ENCODE measurements at regions not wholly inside any gene's neighbourhood (a gene's known extent, or its start where the extent isn't known, plus 50 kb on each side); places are given as distances from the start of the nearest gene placed in this dataset.

- 67% methylated on average over 1 of the region's 1 CpG for WGBS (ENCODE audit: low lambda C conversion rate)
Observed at GRCh38 chr7:149666360-149666945, 106.9 kb downstream of the ZNF467 start.

More at GRCh38 chr7:149666360-149666945, 106.9 kb downstream of the ZNF467 start:
- in situ Hi-C loops (cut with HindIII; ENCODE audit: extremely low pct_ligation_motif_present, low pct_unique_long_range_greater_than_20kb): no loop called here
- no peak for DNase-seq (ENCODE audit: low spot score)
- no TSS peak for BruUV-seq (replicated peaks)
- ATAC-seq: no peak
- POLR2A ChIA-PET: no interaction called here
- H3K9me3 ChIP-seq (ENCODE audit: low read length): no peaks in the 10 kb centered on the region
- CTCF ChIA-PET (ENCODE audit: low intra/inter-chr PET ratio, low total read pairs): no interaction called here
- no peak for FAIRE-seq
- no peak overlapping the region for H3K4me2 ChIP-seq (ENCODE audit: low read depth, low read length)
- H3K4me1 ChIP-seq (ENCODE audit: insufficient read depth, low read length): no peaks in the 10 kb centered on the region
- H3K79me2 ChIP-seq (ENCODE audit: insufficient read depth, low read length): no peaks in the 10 kb centered on the region
- no peak overlapping the region for H3K9ac ChIP-seq (ENCODE audit: insufficient read depth, low read depth, low read length)
- no peak overlapping the region for H3K4me3 ChIP-seq (replicated peaks in 1 of 3; ENCODE audit: insufficient read depth in 1 of 3, low read depth in 2 of 3, low read length in 3 of 3)
- H3K36me3 ChIP-seq (replicated peaks in 1 of 2; ENCODE audit: control insufficient read depth in 1 of 2, insufficient read depth in 2 of 2, low read length in 2 of 2): no peaks in the 10 kb centered on the region
- no peaks in the 10 kb centered on the region for H4K20me1 ChIP-seq (ENCODE audit: insufficient read depth, low read length)
- intact Hi-C loops (cut with micrococcal nuclease; ENCODE audit: unreplicated experiment): no loop called here
- H3K27ac ChIP-seq (ENCODE audit: extremely low read length, insufficient read depth, low read length): no peak overlapping the region
- H3K27me3 ChIP-seq (ENCODE audit: control insufficient read depth in 1 of 2, insufficient read depth in 2 of 2, low read length in 2 of 2): no peaks in the 10 kb centered on the region
- TF ChIP-seq CBX5 (CRISPR knock-in tag; IDR thresholded peaks at IDR 0.05; ENCODE audit: borderline replicate concordance) (no peak), MTA3 (CRISPR knock-in tag; IDR thresholded peaks at IDR 0.05) (no peak), HIVEP1 (CRISPR knock-in tag; IDR thresholded peaks at IDR 0.05) (no peak), ZKSCAN5 (CRISPR knock-in tag; IDR thresholded peaks at IDR 0.05) (no peak), ZNF318 (CRISPR knock-in tag; IDR thresholded peaks at IDR 0.05) (no peak), RBM39 (IDR thresholded peaks at IDR 0.05; ENCODE audit: low read depth, low read length, poor library complexity, severe bottlenecking) (no peak), KLF6 (CRISPR knock-in tag; IDR thresholded peaks at IDR 0.05) (no peak), DRAP1 (CRISPR knock-in tag; IDR thresholded peaks at IDR 0.05) (no peak), ZC3H4 (CRISPR knock-in tag; IDR thresholded peaks at IDR 0.05; ENCODE audit: borderline replicate concordance) (no peak), MAF1 (CRISPR knock-in tag; IDR thresholded peaks at IDR 0.05; ENCODE audit: borderline replicate concordance) (no peak)
- no peak overlapping the region for H2AFZ ChIP-seq (ENCODE audit: low read length)

All from HepG2 (cell line).